ENCODE measurements at regions not wholly inside any gene's neighbourhood (a gene's known extent, or its start where the extent isn't known, plus 50 kb on each side); places are given as distances from the start of the nearest gene placed in this dataset.

GRCh38 chr14:100400115-100400514 lies 77.0 kb downstream of the SLC25A47 start:
- DNase-seq = no peak

GRCh38 chr14:100401031-100401692 lies 78.0 kb downstream of the SLC25A47 start:
- DNase-seq = no peak

GRCh38 chr14:100401792-100402191 lies 78.7 kb downstream of the SLC25A47 start:
- no peak for DNase-seq

DNA sequence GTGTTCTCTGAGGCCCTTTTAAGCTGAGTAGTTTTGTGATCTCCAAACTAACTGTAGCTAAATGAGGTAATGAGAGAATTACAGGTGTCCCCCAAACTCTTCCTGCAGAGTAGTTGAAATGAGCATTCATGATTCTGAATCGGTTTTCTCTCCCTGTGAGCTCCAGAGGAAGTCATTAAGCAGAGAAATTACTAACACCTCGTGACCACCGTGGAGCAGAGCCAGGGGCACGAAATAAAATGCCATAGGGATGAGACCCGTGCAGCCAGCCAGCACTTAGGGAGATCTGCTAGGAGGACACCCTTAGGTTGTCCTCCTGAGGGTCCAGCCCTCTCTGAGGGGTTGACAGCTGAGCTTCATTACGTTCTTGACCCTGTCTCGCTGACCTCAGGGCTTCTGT lies 79.5 kb downstream of the SLC25A47 start:
- DNase-seq = no peak

GRCh38 chr14:100403105-100403504 lies 80.0 kb downstream of the SLC25A47 start:
- no peak for DNase-seq

DNA sequence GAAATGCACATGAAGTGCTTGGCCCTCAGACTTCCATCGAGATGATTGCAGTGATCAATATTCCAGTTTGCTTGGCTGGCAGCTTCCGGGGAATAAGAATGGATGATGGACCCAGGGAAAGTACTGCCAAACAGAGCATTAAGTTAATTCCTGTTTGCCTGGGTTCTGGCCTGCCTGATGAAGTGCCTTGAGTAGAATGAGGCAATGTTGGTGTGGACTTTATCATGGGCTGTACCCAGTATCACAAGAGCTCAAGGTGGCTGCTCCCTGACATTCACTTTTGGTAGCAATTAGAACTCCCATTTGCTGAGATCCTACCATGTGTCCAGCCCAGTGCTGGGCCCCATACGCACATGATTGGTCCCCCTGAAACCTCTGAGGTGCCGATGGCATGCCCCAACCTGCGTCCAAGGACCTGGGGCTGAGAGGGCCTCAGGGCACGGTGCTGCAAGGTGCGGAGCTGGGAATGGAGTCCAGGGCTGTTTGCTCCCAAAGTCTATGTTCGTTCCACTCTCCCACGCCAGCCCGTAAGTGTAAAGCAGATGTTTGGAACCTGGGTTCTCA lies 80.7 kb downstream of the SLC25A47 start:
- DNase-seq = no peak

DNA sequence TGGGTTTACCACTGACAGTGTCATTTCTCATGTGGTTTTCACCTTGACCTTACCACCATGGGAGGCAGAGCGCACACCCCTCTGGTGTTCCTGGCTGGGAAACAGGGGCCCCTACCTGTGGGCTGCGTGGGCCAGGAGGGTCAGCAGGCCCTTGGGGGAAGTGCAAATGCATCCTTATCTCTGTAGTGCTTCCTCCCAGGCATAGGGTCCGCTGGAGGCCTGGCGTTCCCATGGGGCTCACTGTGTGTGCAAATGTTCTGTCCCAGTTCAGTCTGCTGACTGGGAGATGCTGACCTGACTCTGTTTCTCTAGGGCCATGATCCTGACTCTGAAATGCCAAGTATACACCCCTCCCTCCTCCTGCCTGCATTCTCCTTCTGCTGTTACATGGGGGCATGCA lies 81.3 kb downstream of the SLC25A47 start:
- DNase-seq = no peak

GRCh38 chr14:100405760-100406455 lies 82.8 kb downstream of the SLC25A47 start:
- DNase-seq = no peak

- DNase-seq = peak; percentile 60 to 66
These were observed 83.5 kb downstream of the SLC25A47 start for GRCh38 chr14:100406505-100407131.

DNA sequence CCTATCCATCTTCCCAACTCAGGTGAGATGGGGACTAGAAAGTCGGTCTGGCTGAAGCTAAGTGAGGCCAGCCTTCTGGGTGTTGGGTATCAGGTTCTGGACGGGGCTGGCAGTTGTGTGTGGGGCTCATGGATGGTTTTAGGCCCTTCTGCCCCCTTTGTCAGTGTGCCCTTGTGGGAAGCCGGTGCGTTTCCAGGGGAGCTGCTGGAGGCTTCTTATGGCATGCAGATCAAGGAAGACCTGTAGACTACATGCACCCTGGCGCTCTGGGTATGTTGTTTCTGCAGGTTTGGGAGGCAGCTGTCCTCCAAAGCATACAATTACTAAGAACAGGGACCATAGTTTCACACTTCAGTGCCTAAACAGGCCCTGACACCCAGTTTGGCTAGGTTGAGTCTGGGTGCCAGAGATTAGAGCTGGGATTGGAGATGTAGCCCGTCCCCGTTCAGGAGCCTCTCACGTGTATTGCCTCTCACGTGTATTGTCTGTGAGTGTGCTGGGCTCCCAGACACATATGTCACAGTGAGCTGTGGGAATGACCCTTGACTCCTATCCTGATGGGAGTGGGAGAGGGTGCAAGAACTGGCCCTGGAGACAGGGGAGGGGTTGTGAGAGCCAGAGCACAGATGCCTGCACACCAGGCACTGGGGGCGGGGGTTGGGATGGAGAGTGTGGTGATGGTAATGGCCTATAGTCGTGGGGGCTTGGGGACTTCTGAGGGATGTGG lies 84.4 kb downstream of the SLC25A47 start:
- DNase-seq = no peak

- no peak for DNase-seq
These were observed 85.3 kb downstream of the SLC25A47 start for GRCh38 chr14:100408350-100409002.

GRCh38 chr14:100409003-100409360 lies 85.8 kb downstream of the SLC25A47 start:
- no peak for DNase-seq

GRCh38 chr14:100409651-100410050 lies 86.5 kb downstream of the SLC25A47 start:
- no peak for DNase-seq

GRCh38 chr14:100410056-100410565 lies 87.0 kb downstream of the SLC25A47 start:
- DNase-seq = no peak

DNA sequence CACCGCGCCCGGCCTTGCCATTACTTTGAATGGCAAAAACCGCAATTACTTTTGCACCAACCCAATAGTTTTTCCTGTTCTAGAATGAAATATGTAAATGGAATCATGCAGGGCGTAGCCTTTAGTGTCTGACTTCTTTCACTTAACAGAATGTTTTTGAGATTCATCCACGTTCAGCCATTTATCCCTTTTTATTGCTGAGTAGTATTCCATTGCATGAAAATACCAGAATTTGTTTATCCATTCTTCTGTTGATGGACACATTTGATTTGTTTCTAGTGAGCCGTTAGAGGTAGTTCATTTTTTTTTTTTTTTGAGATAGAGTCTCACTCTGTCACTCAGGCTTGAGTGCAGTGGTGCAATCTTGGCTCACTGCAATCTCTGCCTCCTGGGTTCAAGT lies 90.6 kb downstream of the SLC25A47 start:
- DNase-seq = no peak

DNA sequence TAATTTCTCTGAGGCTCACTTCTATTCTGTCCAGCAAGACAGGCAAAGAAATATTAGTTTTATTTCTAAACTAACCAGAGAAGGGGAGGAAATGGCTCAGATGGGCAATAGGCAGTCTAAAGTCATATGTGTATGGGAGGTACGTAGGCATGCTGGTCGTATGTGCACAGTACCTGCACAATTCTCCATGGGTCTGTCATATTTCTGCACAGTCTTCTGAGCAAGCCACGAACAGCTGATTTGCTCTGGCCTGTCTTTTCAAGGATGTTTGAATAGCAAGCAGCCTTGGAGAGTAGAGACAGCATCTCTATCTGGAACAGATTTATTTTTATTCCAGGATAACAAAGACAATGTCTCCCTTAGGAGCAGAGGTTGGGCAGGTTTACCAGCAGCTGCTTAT lies 92.1 kb downstream of the SLC25A47 start:
- DNase-seq = no peak

DNA sequence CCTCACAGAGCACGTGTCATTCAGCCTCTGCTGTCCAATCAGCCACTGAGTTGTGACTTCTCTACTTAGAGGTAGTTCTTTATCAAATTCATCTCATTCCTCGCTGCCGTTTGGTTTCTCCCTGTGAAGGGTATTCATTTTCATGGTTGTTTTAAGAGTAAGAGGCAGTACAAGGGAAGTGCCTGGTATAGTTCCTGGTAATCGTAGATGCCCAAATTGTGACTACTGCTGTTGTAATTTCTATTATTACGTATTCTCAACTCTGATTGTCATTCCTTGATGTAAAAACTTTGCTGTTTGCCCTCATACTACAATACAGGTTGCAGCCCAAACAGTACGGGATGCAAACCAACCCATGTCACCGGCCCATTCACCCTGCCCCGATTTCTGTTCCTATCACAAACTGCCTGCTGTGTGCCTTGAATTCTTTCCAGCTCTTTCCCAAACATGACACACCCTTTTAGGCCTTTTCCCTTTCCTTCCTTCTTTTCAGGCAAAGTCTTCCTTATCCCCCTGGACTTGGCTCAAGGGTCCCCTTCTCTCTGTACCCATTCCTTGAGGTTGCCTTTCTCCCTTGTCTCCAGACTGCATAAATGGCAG lies 93.0 kb downstream of the SLC25A47 start:
- DNase-seq = no peak

DNA sequence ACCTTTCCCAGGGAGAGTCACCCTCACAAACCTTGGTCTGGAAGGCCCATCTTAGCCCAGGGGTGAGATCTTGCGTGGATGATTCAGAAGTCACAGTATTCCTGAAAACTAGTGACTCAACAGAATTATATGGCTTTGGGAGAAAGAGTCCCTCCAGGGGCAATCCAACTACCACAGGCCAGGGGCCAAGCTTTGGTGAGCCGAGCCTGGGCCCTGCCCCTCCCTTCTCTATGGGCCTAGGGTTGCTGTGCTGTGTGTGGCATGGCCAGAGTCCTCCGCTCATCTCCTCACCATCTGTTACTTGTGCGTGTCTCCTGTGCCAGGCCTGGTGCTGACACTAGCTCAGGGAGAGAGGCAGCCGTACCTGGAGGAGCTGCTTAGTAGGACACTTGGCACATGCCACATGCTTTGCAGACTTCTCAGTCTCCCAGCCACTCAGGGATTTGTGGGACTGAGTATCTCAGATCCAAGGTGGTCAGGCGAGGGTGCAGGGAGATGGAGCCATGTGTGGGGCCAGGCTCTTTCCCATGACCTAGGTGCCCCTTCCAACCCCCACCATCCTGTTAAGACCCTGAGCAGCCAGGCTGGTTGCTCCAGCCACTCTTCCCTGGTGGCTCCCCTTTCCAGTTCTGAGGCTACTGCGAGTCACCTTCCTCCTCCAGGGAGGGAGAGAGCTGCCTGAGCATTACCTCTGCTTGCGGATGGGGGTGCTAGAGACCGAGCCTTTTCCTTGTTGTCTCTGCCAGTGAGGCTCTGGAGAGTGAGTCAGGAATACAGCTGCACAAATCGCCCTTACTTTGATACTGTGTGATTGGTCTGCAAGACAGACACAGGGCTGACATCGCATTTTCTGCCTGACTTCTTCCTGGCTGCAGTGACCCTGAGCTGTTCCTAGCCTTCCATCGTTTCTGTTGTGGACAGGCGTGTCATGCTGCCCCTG lies 94.1 kb downstream of the SLC25A47 start:
- no peak for DNase-seq

GRCh38 chr14:100419856-100420255 lies 96.7 kb downstream of the SLC25A47 start:
- no peak for DNase-seq

GRCh38 chr14:100421756-100422470 lies 98.8 kb downstream of the SLC25A47 start:
- no peak for DNase-seq

Data from activated T-cell treated with anti-CD3 and anti-CD28 coated beads, Interleukin-2, amount 50 U/mL, for 48 hours (primary cell).